DND-41 (cell line): ENCODE measurements at regions not wholly inside any gene's neighbourhood (a gene's known extent, or its start where the extent isn't known, plus 50 kb on each side); places are given as distances from the start of the nearest gene placed in this dataset.

Source experiments
- CTCF ChIP-seq: IDR thresholded peaks from 2 replicates; pipeline ENCODE4 v1.5.1; 2012; ENCODE audit warnings: borderline replicate concordance, low read length, moderate library complexity, mild to moderate bottlenecking; ENCODE audit not compliant: poor library complexity, severe bottlenecking; ENCODE audit errors: extremely low read depth
- EZH2 ChIP-seq: IDR thresholded peaks from 3 replicates; pipeline ENCODE4 v1.6.1; 2012; ENCODE audit warnings: borderline replicate concordance, low read depth, mild to moderate bottlenecking, moderate library complexity, low read length, inconsistent platforms; ENCODE audit not compliant: severe bottlenecking

- no peak for TF ChIP-seq CTCF
- TF ChIP-seq EZH2, result no peak
Measured at GRCh38 chr6:55937951-55938690, 62.7 kb upstream of the BMP5 start.
